GM19397 (cell line): ENCODE measurements at regions not wholly inside any gene's neighbourhood (a gene's known extent, or its start where the extent isn't known, plus 50 kb on each side); places are given as distances from the start of the nearest gene placed in this dataset.

Source experiments
- ATAC-seq: cut with Tn5 transposase; IDR thresholded peaks from one replicate; pipeline ENCODE4 v1.9.1; 2021; ENCODE audit warnings: mild to moderate bottlenecking, moderate library complexity; ENCODE audit not compliant: unreplicated experiment

- ATAC-seq, result no peak
Observed at GRCh38 chr4:33161202-33161601, 2441.0 kb downstream of the PCDH7 start.

- ATAC-seq, result no peak
Observed at GRCh38 chr4:33162122-33162521, 2442.0 kb downstream of the PCDH7 start.

- no peak for ATAC-seq
Observed at GRCh38 chr4:33171873-33172525, 2451.8 kb downstream of the PCDH7 start.

- no peak for ATAC-seq
Observed at GRCh38 chr4:33176566-33176965, 2456.4 kb downstream of the PCDH7 start.

GRCh38 chr4:33184657-33185290 is 2464.6 kb downstream of the PCDH7 start:
- peak; percentile 94 for ATAC-seq

GRCh38 chr4:33187035-33187434 is 2466.9 kb downstream of the PCDH7 start:
- peak; percentile 34 for ATAC-seq

- no peak for ATAC-seq
Observed at GRCh38 chr4:33188733-33189132, 2468.6 kb downstream of the PCDH7 start.

- no peak for ATAC-seq
Observed at GRCh38 chr4:33189169-33189568, 2469.0 kb downstream of the PCDH7 start.

GRCh38 chr4:33193109-33193508 is 2472.9 kb downstream of the PCDH7 start:
- no peak for ATAC-seq

- no peak for ATAC-seq
Observed at GRCh38 chr4:33200377-33200776, 2480.2 kb downstream of the PCDH7 start.

- no peak for ATAC-seq
Observed at GRCh38 chr4:33218238-33218637, 2498.1 kb downstream of the PCDH7 start.

- ATAC-seq, result peak; percentile 84
Observed at GRCh38 chr4:33226133-33226532, 2506.0 kb downstream of the PCDH7 start.

- no peak for ATAC-seq
Observed at GRCh38 chr4:33226783-33227182, 2506.6 kb downstream of the PCDH7 start.

- ATAC-seq, result no peak
Observed at GRCh38 chr4:33255094-33255493, 2534.9 kb downstream of the PCDH7 start.

- no peak for ATAC-seq
Observed at GRCh38 chr4:33255507-33255906, 2535.3 kb downstream of the PCDH7 start.

GRCh38 chr4:33262824-33263223 is 2542.7 kb downstream of the PCDH7 start:
- ATAC-seq, result no peak

GRCh38 chr4:33268776-33269175 is 2548.6 kb downstream of the PCDH7 start:
- ATAC-seq, result no peak

- ATAC-seq, result no peak
Observed at GRCh38 chr4:33270403-33270802, 2550.2 kb downstream of the PCDH7 start.

GRCh38 chr4:33272722-33273121 is 2552.6 kb downstream of the PCDH7 start:
- ATAC-seq, result no peak

GRCh38 chr4:33283818-33284217 is 2563.6 kb downstream of the PCDH7 start:
- ATAC-seq, result no peak

GRCh38 chr4:33296876-33297455 is 2576.8 kb downstream of the PCDH7 start:
- no peak for ATAC-seq

GRCh38 chr4:33302321-33302720 is 2582.2 kb downstream of the PCDH7 start:
- no peak for ATAC-seq
